Mucosa of descending colon (tissue), 3 donors: ENCODE measurements at regions not wholly inside any gene's neighbourhood (a gene's known extent, or its start where the extent isn't known, plus 50 kb on each side); places are given as distances from the start of the nearest gene placed in this dataset.

ENCODE experiments used
- ATAC-seq: fragments of 200-7000 bp; cut with Tn5 transposase; one replicate; pipeline ENCODE4 v1.9.1; 2020; ENCODE audit warnings: mild to moderate bottlenecking, moderate library complexity
- DNase-seq, 3 donors: peaks; one replicate each; pipeline ENCODE4 v3.0.0-alpha.2; 2020
- H3K36me3 ChIP-seq: fragments of 200-600 bp; one replicate; pipeline ENCODE4 v1.8.0; 2021; ENCODE audit warnings: low read depth, mild to moderate bottlenecking
- H3K4me1 ChIP-seq: fragments of 200-600 bp; one replicate; pipeline ENCODE4 v1.8.0; 2021; ENCODE audit warnings: low read depth, mild to moderate bottlenecking
- H3K4me3 ChIP-seq: fragments of 200-600 bp; one replicate; pipeline ENCODE4 v1.8.0; 2021; ENCODE audit warnings: mild to moderate bottlenecking
- H3K9me3 ChIP-seq: fragments of 200-600 bp; one replicate; pipeline ENCODE4 v1.8.0; 2021; ENCODE audit warnings: mild to moderate bottlenecking
- CTCF ChIP-seq: fragments of 200-600 bp; IDR thresholded peaks from one replicate; pipeline ENCODE4 v1.8.0; 2022; ENCODE audit warnings: antibody characterized with exemption, mild to moderate bottlenecking
- intact Hi-C, 2 donors: fragments of 100-400 bp; cut with DNase I in 1 of 2; cut with micrococcal nuclease in 1 of 2; formaldehyde crosslinking; loops; one replicate each; pipeline versions ENCODE4 v1.11.0 to v1.11.1; 2022; cut with DNase I, micrococcal nuclease
- donor health status: DM: no; HTN: no; CAD: no; lungs with moderate emphysema.
- donor health status: DM: no; HTN: no; CAD: no.
- donor health status: DM: no; HTN: yes; CAD: no.

- no peak for TF ChIP-seq CTCF
- Histone ChIP-seq H3K36me3 (no peaks in the 10 kb centered on the region), H3K9me3 (peaks cover 43% of the 10 kb centered on the region), H3K4me3 (no peak overlapping the region), H3K4me1 (no peaks in the 10 kb centered on the region)
- DNase-seq (no peak), ATAC-seq (no peak)
- intact Hi-C loops = no loop called here
Measured at GRCh38 chr1:189269011-189269410, 1208.7 kb downstream of the BRINP3 start.

GRCh38 chr1:189274267-189274666, 1203.4 kb downstream of the BRINP3 start:
- DNase-seq (no peak), ATAC-seq (no peak)
- H3K4me3 ChIP-seq = no peak overlapping the region
- no peak for TF ChIP-seq CTCF
- intact Hi-C loops = no loop called here
- H3K9me3 ChIP-seq = peaks cover 17% of the 10 kb centered on the region
- H3K4me1 ChIP-seq = no peaks in the 10 kb centered on the region
- no peaks in the 10 kb centered on the region for H3K36me3 ChIP-seq

GRCh38 chr1:189275796-189276195, 1201.9 kb downstream of the BRINP3 start:
- Histone ChIP-seq H3K9me3 (peaks cover 3% of the 10 kb centered on the region), H3K4me1 (no peaks in the 10 kb centered on the region), H3K4me3 (no peak overlapping the region), H3K36me3 (no peaks in the 10 kb centered on the region)
- no peak for ATAC-seq
- no peak for TF ChIP-seq CTCF
- intact Hi-C loops = no loop called here
- DNase-seq = no peak

- Histone ChIP-seq H3K4me3 (no peak overlapping the region), H3K36me3 (no peaks in the 10 kb centered on the region), H3K4me1 (no peaks in the 10 kb centered on the region), H3K9me3 (no peaks in the 10 kb centered on the region)
- intact Hi-C loops = no loop called here
- DNase-seq (no peak), ATAC-seq (no peak)
- TF ChIP-seq CTCF = no peak
Measured at GRCh38 chr1:189289346-189289745, 1188.3 kb downstream of the BRINP3 start.

- ATAC-seq (no peak), DNase-seq (no peak)
- H3K36me3 ChIP-seq = no peaks in the 10 kb centered on the region
- intact Hi-C loops = no loop called here
- H3K4me3 ChIP-seq = no peak overlapping the region
- no peaks in the 10 kb centered on the region for H3K4me1 ChIP-seq
- no peaks in the 10 kb centered on the region for H3K9me3 ChIP-seq
- no peak for TF ChIP-seq CTCF
Measured at GRCh38 chr1:189301235-189301634, 1176.4 kb downstream of the BRINP3 start.

- no peak for TF ChIP-seq CTCF
- H3K4me1 ChIP-seq = no peaks in the 10 kb centered on the region
- DNase-seq (no peak), ATAC-seq (no peak)
- no peaks in the 10 kb centered on the region for H3K36me3 ChIP-seq
- intact Hi-C loops = no loop called here
- no peak overlapping the region for H3K4me3 ChIP-seq
- no peaks in the 10 kb centered on the region for H3K9me3 ChIP-seq
Measured at GRCh38 chr1:189305279-189305678, 1172.4 kb downstream of the BRINP3 start.
